ENCODE measurements at regions not wholly inside any gene's neighbourhood (a gene's known extent, or its start where the extent isn't known, plus 50 kb on each side); places are given as distances from the start of the nearest gene placed in this dataset.

DNA sequence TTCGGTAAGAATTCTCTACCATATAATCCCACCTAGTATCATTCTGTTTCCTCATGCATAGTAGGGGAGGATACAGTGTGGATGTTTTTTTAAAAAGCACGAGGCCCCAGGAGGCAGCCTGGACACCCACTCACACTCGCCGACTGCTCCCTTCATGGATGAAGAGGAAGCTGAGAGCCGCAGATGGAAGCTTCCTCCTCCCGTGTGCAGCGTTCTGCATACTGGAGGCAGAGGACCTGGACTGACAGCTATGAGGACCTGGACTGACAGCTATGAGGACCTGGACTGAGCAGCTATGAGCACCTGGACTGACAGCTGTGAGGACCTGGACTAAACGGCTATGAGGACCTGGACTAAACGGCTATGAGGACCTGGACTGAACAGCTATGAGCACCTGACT lies 234.4 kb downstream of the NDUFA10 start:
- TF ChIP-seq CTCF (IDR thresholded peaks at IDR 0.05) (no peak), POLR2A (IDR thresholded peaks at IDR 0.05) (no peak), EP300 (IDR thresholded peaks at IDR 0.05) (no peak), POLR2AphosphoS5 (IDR thresholded peaks at IDR 0.05) (no peak)

All from stomach (tissue), 4 donors.